CD14-positive monocyte (primary cell): ENCODE measurements at regions not wholly inside any gene's neighbourhood (a gene's known extent, or its start where the extent isn't known, plus 50 kb on each side); places are given as distances from the start of the nearest gene placed in this dataset.

Experiments used
- DNase-seq, 3 donors: peaks; one replicate each; pipeline ENCODE4 v3.0.0-alpha.2; 2011 to 2022
- H2AFZ ChIP-seq: 2 replicates; pipeline ENCODE4 v1.6.0; 2012; ENCODE audit warnings: mild to moderate bottlenecking, low read depth, low read length, inconsistent platforms; ENCODE audit not compliant: insufficient read depth, poor library complexity, severe bottlenecking
- H3K27ac ChIP-seq, 2 donors: 1 replicate in 1 of 2; 2 replicates in 1 of 2; pipeline ENCODE4 v1.5.1; 2012 to 2013; ENCODE audit warnings: low read length in 2 of 2, control low read depth in 1 of 2, inconsistent platforms in 1 of 2, low read depth in 1 of 2, mild to moderate bottlenecking in 1 of 2
- H3K27me3 ChIP-seq, 2 donors: one replicate each; pipeline versions ENCODE4 v1.6.0 to v1.6.1; 2011 to 2013; ENCODE audit warnings: low read length in 2 of 2; ENCODE audit not compliant: control insufficient read depth in 2 of 2, insufficient read depth in 2 of 2
- H3K36me3 ChIP-seq, 2 donors: replicated peaks in 1 of 2; 1 replicate in 1 of 2; 2 replicates in 1 of 2; pipeline versions ENCODE4 v1.5.1 to v1.6.1; 2012 to 2013; ENCODE audit warnings: low read length in 2 of 2, control low read depth in 1 of 2, inconsistent platforms in 1 of 2, mild to moderate bottlenecking in 1 of 2; ENCODE audit not compliant: insufficient read depth in 2 of 2, control insufficient read depth in 1 of 2
- H3K4me1 ChIP-seq, 2 donors: 1 replicate in 1 of 2; 2 replicates in 1 of 2; pipeline versions ENCODE4 v1.5.1 to v1.6.1; 2012 to 2013; ENCODE audit warnings: low read length in 2 of 2, control low read depth in 1 of 2, inconsistent platforms in 1 of 2, mild to moderate bottlenecking in 1 of 2, moderate library complexity in 1 of 2; ENCODE audit not compliant: insufficient read depth in 2 of 2, control insufficient read depth in 1 of 2
- H3K4me2 ChIP-seq: replicated peaks from 2 replicates; pipeline ENCODE3; 2012; ENCODE audit warnings: low read length, moderate library complexity, mild to moderate bottlenecking; ENCODE audit not compliant: poor library complexity, severe bottlenecking; ENCODE audit errors: extremely low read depth
- H3K4me3 ChIP-seq, 3 experiments: fragments of 200-600 bp in 1 of 3; sonication (generic) in 1 of 3; replicated peaks in 1 of 3; 1 replicate in 2 of 3; 2 replicates in 1 of 3; pipeline ENCODE4 v1.5.1; 2011 to 2013; ENCODE audit warnings: low read length in 3 of 3, mild to moderate bottlenecking in 3 of 3, control low read depth in 2 of 3, low read depth in 2 of 3, inconsistent platforms in 1 of 3, moderate library complexity in 1 of 3
- H3K79me2 ChIP-seq: 2 replicates; pipeline ENCODE4 v1.6.0; 2012; ENCODE audit warnings: mild to moderate bottlenecking, control low read depth, inconsistent platforms, low read length, moderate library complexity; ENCODE audit not compliant: insufficient read depth
- H3K9ac ChIP-seq: 2 replicates; pipeline ENCODE4 v1.6.0; 2017; ENCODE audit warnings: low read length, mild to moderate bottlenecking; ENCODE audit not compliant: insufficient read depth, poor library complexity, severe bottlenecking
- H3K9me3 ChIP-seq, 2 donors: replicated peaks in 1 of 2; 1 replicate in 1 of 2; 2 replicates in 1 of 2; pipeline versions ENCODE4 v1.5.1 to v1.6.1; 2012 to 2013; ENCODE audit warnings: low read length in 2 of 2, control low read depth in 1 of 2; ENCODE audit not compliant: control insufficient read depth in 1 of 2, insufficient read depth in 1 of 2
- H4K20me1 ChIP-seq: 2 replicates; pipeline ENCODE4 v1.6.0; 2012; ENCODE audit warnings: mild to moderate bottlenecking, low read length, control low read depth, moderate library complexity; ENCODE audit not compliant: insufficient read depth
- H3K27ac Mint-ChIP-seq, 7 donors: one replicate each; pipeline ENCODE4 v1.8.0; 2020; ENCODE audit warnings: mild to moderate bottlenecking in 7 of 7, mixed read lengths in 7 of 7, moderate library complexity in 6 of 7, inconsistent platforms in 2 of 7
- H3K27me3 Mint-ChIP-seq, 3 donors: one replicate each; pipeline ENCODE4 v1.8.0; 2021 to 2022; ENCODE audit warnings: low read depth in 3 of 3, mild to moderate bottlenecking in 3 of 3, mixed read lengths in 3 of 3, moderate library complexity in 3 of 3, inconsistent platforms in 1 of 3
- H3K36me3 Mint-ChIP-seq, 2 donors: one replicate each; pipeline ENCODE4 v1.8.0; 2020; ENCODE audit warnings: mixed read lengths in 2 of 2, inconsistent platforms in 1 of 2, mild to moderate bottlenecking in 1 of 2
- H3K4me1 Mint-ChIP-seq: one replicate; pipeline ENCODE4 v1.8.0; 2020; ENCODE audit warnings: mild to moderate bottlenecking, mixed read lengths
- H3K4me3 Mint-ChIP-seq, 2 donors: one replicate each; pipeline ENCODE4 v1.8.0; 2020; ENCODE audit warnings: mild to moderate bottlenecking in 2 of 2, mixed read lengths in 2 of 2, moderate library complexity in 1 of 2
- H3K9me3 Mint-ChIP-seq, 7 donors: one replicate each; pipeline ENCODE4 v1.8.0; 2020 to 2022; ENCODE audit warnings: mixed read lengths in 7 of 7, mild to moderate bottlenecking in 6 of 7, moderate library complexity in 6 of 7, inconsistent platforms in 2 of 7
- CTCF ChIP-seq: fragments of 200-600 bp; IDR thresholded peaks from one replicate; pipeline ENCODE4 v1.8.0; 2022; ENCODE audit warnings: antibody characterized with exemption, mild to moderate bottlenecking
- WGBS: methylation state at CpG from one replicate; pipeline ENCODE4 v1.1.5; 2013; ENCODE audit warnings: missing lambda C conversion rate; ENCODE audit not compliant: insufficient coverage; 5-methylcytosine and 5-hydroxymethylcytosine counted together
- intact Hi-C, 2 donors: fragments of 100-400 bp; cut with micrococcal nuclease; formaldehyde crosslinking; loops; one replicate each; pipeline versions ENCODE4 v1.15.0 to v1.15.1; 2023

- WGBS: 97% methylated on average over 3 of the region's 5 CpGs
Measured at GRCh38 chr14:94833633-94834032, 63.7 kb upstream of the GSC start.

GRCh38 chr14:94831085-94831484, 61.2 kb upstream of the GSC start:
- H3K27me3 Mint-ChIP-seq: peaks cover 1 to 3% (median 3%) of the 10 kb centered on the region in 3 donors
- Histone ChIP-seq H3K27ac (no peak overlapping the region), H3K4me3 (no peak overlapping the region), H4K20me1 (no peaks in the 10 kb centered on the region), H3K9me3 (no peaks in the 10 kb centered on the region), H2AFZ (no peak overlapping the region), H3K4me2 (no peak overlapping the region), H3K79me2 (no peaks in the 10 kb centered on the region), H3K9ac (no peak overlapping the region), H3K4me1 (no peaks in the 10 kb centered on the region), H3K27me3 (no peaks in the 10 kb centered on the region), H3K36me3 (no peaks in the 10 kb centered on the region)
- H3K4me1 Mint-ChIP-seq: no peaks in the 10 kb centered on the region
- no peak for DNase-seq
- H3K27ac Mint-ChIP-seq: no peak overlapping the region
- no peaks in the 10 kb centered on the region for H3K36me3 Mint-ChIP-seq
- WGBS: no CpG with 5 or more reads among the region's 1 CpG
- TF ChIP-seq CTCF: no peak
- no peak overlapping the region for H3K4me3 Mint-ChIP-seq
- intact Hi-C loops: no loop called here
- H3K9me3 Mint-ChIP-seq: peaks cover 0 to 9% (median 4%) of the 10 kb centered on the region in 7 donors

More at GRCh38 chr14:94833633-94834032, 63.7 kb upstream of the GSC start:
- DNase-seq: no peak
- H3K27ac Mint-ChIP-seq: no peak overlapping the region
- H3K36me3 Mint-ChIP-seq: no peaks in the 10 kb centered on the region
- Histone ChIP-seq H3K4me1 (no peaks in the 10 kb centered on the region), H3K4me2 (no peak overlapping the region), H4K20me1 (no peaks in the 10 kb centered on the region), H3K9me3 (no peaks in the 10 kb centered on the region), H3K27ac (no peak overlapping the region), H3K36me3 (no peaks in the 10 kb centered on the region), H3K27me3 (no peaks in the 10 kb centered on the region), H3K79me2 (no peaks in the 10 kb centered on the region), H3K9ac (no peak overlapping the region), H3K4me3 (no peak overlapping the region), H2AFZ (no peak overlapping the region)
- peaks cover under 1 to 6% (median 4%) of the 10 kb centered on the region in 3 donors for H3K27me3 Mint-ChIP-seq
- intact Hi-C loops: no loop called here
- peaks cover 0 to 7% (median 2%) of the 10 kb centered on the region in 7 donors for H3K9me3 Mint-ChIP-seq
- H3K4me1 Mint-ChIP-seq: no peaks in the 10 kb centered on the region
- no peak overlapping the region for H3K4me3 Mint-ChIP-seq
- no peak for TF ChIP-seq CTCF
